ENCODE measurements at regions not wholly inside any gene's neighbourhood (a gene's known extent, or its start where the extent isn't known, plus 50 kb on each side); places are given as distances from the start of the nearest gene placed in this dataset.
"Not testable (repeated sequence)": the region's sequence is repeated elsewhere in the genome, so short reads cannot be mapped to it uniquely, and the experiment has no call there.

DNA sequence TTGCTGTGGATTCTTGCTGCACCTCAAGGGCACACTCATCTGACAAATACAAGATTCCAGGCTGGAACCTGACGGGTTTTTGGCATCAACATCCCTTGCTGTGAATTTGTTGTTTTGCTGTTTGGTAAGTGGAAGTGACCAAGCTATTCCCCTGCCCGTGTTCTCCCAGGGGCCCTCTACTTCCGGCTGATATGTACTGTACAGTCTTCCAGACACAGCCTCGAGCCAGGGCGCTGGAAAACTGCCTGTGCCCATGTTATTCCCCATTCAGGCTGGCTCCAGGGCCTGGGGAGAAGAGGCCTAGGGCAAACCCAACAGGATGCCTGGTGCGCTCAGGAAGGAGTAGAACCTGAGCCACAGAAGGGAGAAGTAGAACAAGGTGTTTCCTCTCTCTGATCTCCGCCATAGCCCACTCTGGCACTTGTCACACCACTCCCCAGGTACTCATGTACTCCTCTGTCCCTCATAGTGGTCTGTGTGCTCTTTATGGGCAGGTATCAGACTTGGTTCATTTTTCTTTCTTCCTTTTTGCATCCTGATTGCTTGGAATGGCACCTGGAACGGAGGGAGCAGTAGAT is 67.8 kb upstream of the LTA4H start:
- no peak overlapping the region for H3K9ac ChIP-seq (ENCODE audit: low read length)
- H3K4me3 ChIP-seq (ENCODE audit: low read length), result no peak overlapping the region
- no peaks in the 10 kb centered on the region for H3K9me2 ChIP-seq (replicated peaks; ENCODE audit: insufficient read depth, low read length)
- no peak for DNase-seq
- H3K27ac ChIP-seq (ENCODE audit: low read length), result no peak overlapping the region
- peak overlapping the region; percentile 67; the same call in 1 of the 2 replicates for H2AFZ ChIP-seq (ENCODE audit: low read length)
- no peaks in the 10 kb centered on the region for H3K79me2 ChIP-seq (ENCODE audit: low read length)
- peaks cover 12% of the 10 kb centered on the region for H3K4me1 ChIP-seq (ENCODE audit: low read length)
- no peak overlapping the region for H3K4me2 ChIP-seq (ENCODE audit: low read depth, low read length, poor library complexity, severe bottlenecking)
- H3K36me3 ChIP-seq (ENCODE audit: insufficient read depth, low read length), result no peaks in the 10 kb centered on the region
- H3K9me3 ChIP-seq (ENCODE audit: low read length), result no peaks in the 10 kb centered on the region
- H4K20me1 ChIP-seq (ENCODE audit: insufficient read depth, low read depth, low read length), result no peaks in the 10 kb centered on the region
- no peaks in the 10 kb centered on the region for H3K27me3 ChIP-seq (ENCODE audit: low read length)

DNA sequence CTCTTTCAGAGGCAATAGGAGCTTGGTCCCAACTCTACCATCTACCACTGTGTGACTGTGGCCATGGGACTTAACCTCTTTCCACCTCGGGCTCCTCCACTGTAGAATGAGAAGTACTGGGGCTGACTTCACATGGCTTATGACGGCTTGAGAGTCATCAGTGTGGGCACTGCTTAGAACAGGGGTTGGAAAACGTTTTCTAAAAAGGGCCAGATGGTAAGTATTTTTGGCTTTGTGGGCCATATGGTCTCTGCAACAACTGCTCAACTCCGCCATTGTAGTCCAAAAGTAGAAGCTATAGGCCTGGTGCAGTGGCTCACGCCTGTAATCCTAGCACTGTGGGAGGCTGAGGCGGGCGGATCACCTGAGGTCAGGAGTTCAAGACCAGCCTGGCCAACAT is 69.2 kb upstream of the LTA4H start:
- no peak overlapping the region for H3K9ac ChIP-seq (ENCODE audit: low read length)
- no peaks in the 10 kb centered on the region for H3K9me3 ChIP-seq (ENCODE audit: low read length)
- H3K9me2 ChIP-seq (replicated peaks; ENCODE audit: insufficient read depth, low read length), result no peaks in the 10 kb centered on the region
- DNase-seq, result no peak
- no peak overlapping the region for H3K4me2 ChIP-seq (ENCODE audit: low read depth, low read length, poor library complexity, severe bottlenecking)
- no peak overlapping the region for H2AFZ ChIP-seq (ENCODE audit: low read length)
- no peaks in the 10 kb centered on the region for H3K27me3 ChIP-seq (ENCODE audit: low read length)
- peaks cover 12% of the 10 kb centered on the region for H3K4me1 ChIP-seq (ENCODE audit: low read length)
- H3K27ac ChIP-seq (ENCODE audit: low read length), result no peak overlapping the region
- no peaks in the 10 kb centered on the region for H3K36me3 ChIP-seq (ENCODE audit: insufficient read depth, low read length)
- no peak overlapping the region for H3K4me3 ChIP-seq (ENCODE audit: low read length)
- H3K79me2 ChIP-seq (ENCODE audit: low read length), result no peaks in the 10 kb centered on the region
- H4K20me1 ChIP-seq (ENCODE audit: insufficient read depth, low read depth, low read length), result no peaks in the 10 kb centered on the region

DNA sequence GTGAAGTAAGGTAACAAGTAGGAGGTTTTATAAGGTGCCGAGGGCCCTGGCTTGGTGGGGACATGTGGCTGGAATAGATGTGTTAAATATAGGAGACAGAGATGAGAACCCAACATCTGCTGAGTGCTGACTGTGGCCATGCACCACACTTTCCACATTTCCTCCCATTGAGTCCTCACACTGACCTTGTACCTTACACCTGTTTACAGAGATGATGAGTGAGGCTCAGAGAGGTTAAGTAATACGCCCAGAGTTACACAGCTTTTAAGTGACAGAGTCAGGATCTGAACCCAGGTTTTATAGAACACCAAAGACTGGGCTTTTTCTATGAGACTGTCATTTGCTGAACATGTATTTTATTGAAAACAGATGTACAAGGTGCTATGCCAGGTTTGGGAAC is 70.8 kb upstream of the LTA4H start:
- Histone ChIP-seq H3K4me3 (ENCODE audit: low read length) (no peak overlapping the region), H3K4me1 (ENCODE audit: low read length) (peaks cover 12% of the 10 kb centered on the region), H3K4me2 (ENCODE audit: low read depth, low read length, poor library complexity, severe bottlenecking) (peak overlapping the region; percentile 4), H4K20me1 (ENCODE audit: insufficient read depth, low read depth, low read length) (no peaks in the 10 kb centered on the region), H3K36me3 (ENCODE audit: insufficient read depth, low read length) (no peaks in the 10 kb centered on the region), H2AFZ (ENCODE audit: low read length) (peak overlapping the region; percentile 52; the same call in 1 of the 2 replicates), H3K27ac (ENCODE audit: low read length) (no peak overlapping the region), H3K79me2 (ENCODE audit: low read length) (no peaks in the 10 kb centered on the region), H3K9me2 (replicated peaks; ENCODE audit: insufficient read depth, low read length) (no peaks in the 10 kb centered on the region), H3K9me3 (ENCODE audit: low read length) (no peaks in the 10 kb centered on the region), H3K9ac (ENCODE audit: low read length) (no peak overlapping the region), H3K27me3 (ENCODE audit: low read length) (no peaks in the 10 kb centered on the region)
- no peak for DNase-seq

DNA sequence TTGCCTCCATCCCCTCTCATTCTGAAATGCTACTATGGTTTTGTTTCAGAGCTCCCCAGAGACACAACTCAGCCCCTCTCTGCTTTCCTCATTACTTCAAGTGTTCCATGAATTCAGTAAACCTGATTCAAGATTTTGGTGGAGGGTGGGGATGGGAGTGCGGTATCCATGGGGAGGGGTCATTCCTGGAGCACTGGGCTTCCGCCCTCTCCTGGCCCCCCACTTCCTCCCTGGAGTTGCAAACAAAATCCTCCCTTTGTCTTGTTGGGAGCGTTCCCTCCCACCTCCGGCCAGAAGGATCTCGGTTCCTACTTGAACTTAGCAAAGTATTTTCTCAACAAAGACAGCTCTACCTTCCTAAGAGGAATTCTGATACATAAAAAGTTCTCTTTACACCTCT is 71.8 kb upstream of the LTA4H start:
- H3K36me3 ChIP-seq (ENCODE audit: insufficient read depth, low read length), result no peaks in the 10 kb centered on the region
- H4K20me1 ChIP-seq (ENCODE audit: insufficient read depth, low read depth, low read length), result no peaks in the 10 kb centered on the region
- no peak for DNase-seq
- no peaks in the 10 kb centered on the region for H3K9me3 ChIP-seq (ENCODE audit: low read length)
- no peak overlapping the region for H3K4me2 ChIP-seq (ENCODE audit: low read depth, low read length, poor library complexity, severe bottlenecking)
- H3K9ac ChIP-seq (ENCODE audit: low read length), result no peak overlapping the region
- peaks cover 12% of the 10 kb centered on the region for H3K4me1 ChIP-seq (ENCODE audit: low read length)
- H3K79me2 ChIP-seq (ENCODE audit: low read length), result no peaks in the 10 kb centered on the region
- H3K27ac ChIP-seq (ENCODE audit: low read length), result no peak overlapping the region
- H2AFZ ChIP-seq (ENCODE audit: low read length), result no peak overlapping the region
- H3K9me2 ChIP-seq (replicated peaks; ENCODE audit: insufficient read depth, low read length), result no peaks in the 10 kb centered on the region
- no peak overlapping the region for H3K4me3 ChIP-seq (ENCODE audit: low read length)
- H3K27me3 ChIP-seq (ENCODE audit: low read length), result no peaks in the 10 kb centered on the region

DNA sequence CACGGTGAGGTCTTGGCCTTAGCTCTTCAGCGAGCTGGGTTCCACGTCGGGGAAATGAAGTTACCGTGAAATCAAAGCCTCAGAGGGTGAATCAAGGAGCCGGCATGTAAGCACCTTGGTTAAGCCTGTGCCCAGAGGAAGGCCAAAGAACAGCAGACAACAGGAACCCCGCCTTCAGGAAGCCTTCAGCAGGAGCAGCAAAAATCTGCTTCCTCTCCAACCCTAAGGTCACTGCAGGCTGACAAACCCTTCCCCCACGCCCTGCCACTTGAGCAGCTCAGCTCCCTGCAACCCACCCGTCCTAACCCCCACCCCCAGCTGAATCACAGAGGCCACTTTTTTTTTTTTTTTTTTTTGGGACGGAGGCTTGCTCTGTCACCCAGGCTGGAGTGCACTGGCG is 72.9 kb upstream of the LTA4H start:
- Histone ChIP-seq H3K4me1 (ENCODE audit: low read length) (peaks cover 12% of the 10 kb centered on the region), H3K9me3 (ENCODE audit: low read length) (no peaks in the 10 kb centered on the region), H3K79me2 (ENCODE audit: low read length) (no peaks in the 10 kb centered on the region), H3K9me2 (replicated peaks; ENCODE audit: insufficient read depth, low read length) (no peaks in the 10 kb centered on the region), H3K27me3 (ENCODE audit: low read length) (no peaks in the 10 kb centered on the region), H3K27ac (ENCODE audit: low read length) (no peak overlapping the region), H2AFZ (ENCODE audit: low read length) (no peak overlapping the region), H3K4me2 (ENCODE audit: low read depth, low read length, poor library complexity, severe bottlenecking) (no peak overlapping the region), H3K4me3 (ENCODE audit: low read length) (no peak overlapping the region), H4K20me1 (ENCODE audit: insufficient read depth, low read depth, low read length) (no peaks in the 10 kb centered on the region), H3K9ac (ENCODE audit: low read length) (no peak overlapping the region), H3K36me3 (ENCODE audit: insufficient read depth, low read length) (no peaks in the 10 kb centered on the region)
- DNase-seq, result no peak

DNA sequence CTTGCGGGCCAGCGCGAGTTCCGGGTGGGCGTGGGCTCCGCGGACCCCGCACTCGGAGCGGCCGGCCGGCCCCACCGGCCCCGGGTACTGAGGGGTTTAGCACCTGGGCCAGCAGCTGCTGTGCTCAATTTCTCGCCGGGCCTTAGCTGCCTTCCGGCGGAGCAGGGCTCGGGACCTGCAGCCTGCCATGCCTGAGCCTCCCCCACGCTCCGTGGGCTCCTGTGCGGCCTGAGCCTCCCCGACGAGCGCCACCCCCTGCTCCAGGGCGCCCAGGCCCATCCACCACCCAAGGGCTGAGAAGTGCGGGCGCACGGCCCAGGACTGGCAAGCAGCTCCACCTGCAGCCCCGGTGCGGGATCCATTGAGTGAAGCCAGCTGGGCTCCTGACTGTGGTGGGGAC is 73.6 kb upstream of the LTA4H start:
- H3K9me3 ChIP-seq (ENCODE audit: low read length); H3K9ac ChIP-seq (ENCODE audit: low read length); H3K4me3 ChIP-seq (ENCODE audit: low read length); H4K20me1 ChIP-seq (ENCODE audit: insufficient read depth, low read depth, low read length); H3K36me3 ChIP-seq (ENCODE audit: insufficient read depth, low read length); H3K79me2 ChIP-seq (ENCODE audit: low read length); H3K27ac ChIP-seq (ENCODE audit: low read length); H3K9me2 ChIP-seq (replicated peaks; ENCODE audit: insufficient read depth, low read length); H3K27me3 ChIP-seq (ENCODE audit: low read length); H3K4me2 ChIP-seq (ENCODE audit: low read depth, low read length, poor library complexity, severe bottlenecking); H2AFZ ChIP-seq (ENCODE audit: low read length); DNase-seq: not testable (repeated sequence)
- peaks cover 12% of the 10 kb centered on the region for H3K4me1 ChIP-seq (ENCODE audit: low read length)

DNA sequence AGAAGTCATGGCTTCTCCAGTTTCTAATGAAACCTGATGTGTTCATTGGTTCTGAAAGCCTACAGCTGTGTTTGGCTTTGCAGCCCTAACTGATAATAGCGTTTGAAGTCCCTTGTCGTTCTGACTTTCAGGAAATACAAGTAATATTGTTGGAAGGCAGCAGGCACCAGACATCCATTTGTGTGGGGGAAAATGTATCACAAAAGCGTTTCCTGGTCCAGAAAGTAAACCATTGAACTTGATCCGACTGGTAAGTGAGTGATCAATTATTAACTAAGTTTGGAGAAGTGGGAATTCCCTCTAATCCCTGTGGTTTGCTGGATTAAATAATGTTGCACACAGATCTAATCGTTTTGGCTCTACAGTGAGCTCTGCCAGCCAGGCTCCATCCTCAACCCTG is 77.3 kb upstream of the LTA4H start:
- Histone ChIP-seq H3K9ac (ENCODE audit: low read length) (no peak overlapping the region), H3K4me1 (ENCODE audit: low read length) (no peaks in the 10 kb centered on the region), H3K9me3 (ENCODE audit: low read length) (no peaks in the 10 kb centered on the region), H4K20me1 (ENCODE audit: insufficient read depth, low read depth, low read length) (no peaks in the 10 kb centered on the region), H3K27ac (ENCODE audit: low read length) (no peak overlapping the region), H3K9me2 (replicated peaks; ENCODE audit: insufficient read depth, low read length) (no peaks in the 10 kb centered on the region), H3K4me2 (ENCODE audit: low read depth, low read length, poor library complexity, severe bottlenecking) (no peak overlapping the region), H3K79me2 (ENCODE audit: low read length) (no peaks in the 10 kb centered on the region), H3K36me3 (ENCODE audit: insufficient read depth, low read length) (no peaks in the 10 kb centered on the region), H3K4me3 (ENCODE audit: low read length) (no peak overlapping the region), H2AFZ (ENCODE audit: low read length) (no peak overlapping the region), H3K27me3 (ENCODE audit: low read length) (no peaks in the 10 kb centered on the region)
- no peak for DNase-seq

DNA sequence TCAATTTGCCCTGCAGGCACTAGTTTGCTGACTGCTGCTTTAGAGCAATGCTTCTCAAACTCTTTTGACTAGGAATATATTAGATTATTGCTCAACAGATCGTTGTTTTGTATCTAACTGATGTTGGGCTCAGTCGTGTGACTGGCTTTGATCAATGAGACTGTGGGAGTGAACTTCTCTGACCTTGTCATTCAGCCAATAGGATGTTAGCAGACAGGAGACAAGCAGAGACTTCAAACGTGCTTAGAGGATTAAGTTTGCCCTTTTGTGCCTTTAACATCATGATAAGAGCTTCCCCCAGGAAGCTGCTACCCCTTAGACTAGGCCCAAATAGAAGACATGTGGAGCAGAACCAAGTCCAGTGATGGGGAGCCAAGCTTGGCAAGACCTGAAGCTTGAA is 76.7 kb upstream of the ELK3 start:
- H3K4me2 ChIP-seq (ENCODE audit: low read depth, low read length, poor library complexity, severe bottlenecking), result no peak overlapping the region
- H3K36me3 ChIP-seq (ENCODE audit: insufficient read depth, low read length), result no peaks in the 10 kb centered on the region
- H3K79me2 ChIP-seq (ENCODE audit: low read length), result no peaks in the 10 kb centered on the region
- no peaks in the 10 kb centered on the region for H4K20me1 ChIP-seq (ENCODE audit: insufficient read depth, low read depth, low read length)
- no peak overlapping the region for H2AFZ ChIP-seq (ENCODE audit: low read length)
- no peak overlapping the region for H3K4me3 ChIP-seq (ENCODE audit: low read length)
- no peak for DNase-seq
- no peaks in the 10 kb centered on the region for H3K27me3 ChIP-seq (ENCODE audit: low read length)
- H3K9ac ChIP-seq (ENCODE audit: low read length), result no peak overlapping the region
- no peaks in the 10 kb centered on the region for H3K9me3 ChIP-seq (ENCODE audit: low read length)
- H3K9me2 ChIP-seq (replicated peaks; ENCODE audit: insufficient read depth, low read length), result no peaks in the 10 kb centered on the region
- no peaks in the 10 kb centered on the region for H3K4me1 ChIP-seq (ENCODE audit: low read length)
- H3K27ac ChIP-seq (ENCODE audit: low read length), result no peak overlapping the region

All from Karpas-422 (cell line).